ENCODE measurements at regions not wholly inside any gene's neighbourhood (a gene's known extent, or its start where the extent isn't known, plus 50 kb on each side); places are given as distances from the start of the nearest gene placed in this dataset.

- Mint-ChIP-seq H3K9me3 (no peaks in the 10 kb centered on the region), H3K4me1 (no peaks in the 10 kb centered on the region), H3K27ac (no peak overlapping the region), H3K36me3 (no peaks in the 10 kb centered on the region), H3K27me3 (peaks cover 6% of the 10 kb centered on the region), H3K4me3 (no peak overlapping the region)
- no peak for DNase-seq
- ATAC-seq (ENCODE audit: low read depth), result no peak
- POLR2A ChIA-PET, result no interaction called here
Measured at GRCh38 chr3:17974206-17974841, 231.9 kb upstream of the TBC1D5 start.

GRCh38 chr3:17972959-17973906 is 230.8 kb upstream of the TBC1D5 start:
- no peaks in the 10 kb centered on the region for H3K27me3 Mint-ChIP-seq
- no peak for DNase-seq
- no peak overlapping the region for H3K27ac Mint-ChIP-seq
- H3K4me1 Mint-ChIP-seq, result no peaks in the 10 kb centered on the region
- H3K4me3 Mint-ChIP-seq, result no peak overlapping the region
- ATAC-seq (ENCODE audit: low read depth), result no peak
- no peaks in the 10 kb centered on the region for H3K36me3 Mint-ChIP-seq
- POLR2A ChIA-PET, result no interaction called here
- no peaks in the 10 kb centered on the region for H3K9me3 Mint-ChIP-seq

- no peaks in the 10 kb centered on the region for H3K4me1 Mint-ChIP-seq
- ATAC-seq (ENCODE audit: low read depth) (no peak), DNase-seq (no peak)
- POLR2A ChIA-PET, result no interaction called here
- peaks cover under 1% of the 10 kb centered on the region for H3K27me3 Mint-ChIP-seq
- H3K36me3 Mint-ChIP-seq, result no peaks in the 10 kb centered on the region
- H3K9me3 Mint-ChIP-seq, result no peaks in the 10 kb centered on the region
- no peak overlapping the region for H3K4me3 Mint-ChIP-seq
- H3K27ac Mint-ChIP-seq, result no peak overlapping the region
Measured at GRCh38 chr3:17972476-17972875, 230.0 kb upstream of the TBC1D5 start.

- no peak for DNase-seq
- no peak overlapping the region for H3K27ac Mint-ChIP-seq
- no peak overlapping the region for H3K4me3 Mint-ChIP-seq
- H3K27me3 Mint-ChIP-seq, result peaks cover 2% of the 10 kb centered on the region
- no peak for ATAC-seq (ENCODE audit: low read depth)
- no peaks in the 10 kb centered on the region for H3K36me3 Mint-ChIP-seq
- POLR2A ChIA-PET, result no interaction called here
- no peaks in the 10 kb centered on the region for H3K4me1 Mint-ChIP-seq
- H3K9me3 Mint-ChIP-seq, result no peaks in the 10 kb centered on the region
Measured at GRCh38 chr3:17972030-17972429, 229.6 kb upstream of the TBC1D5 start.

- Mint-ChIP-seq H3K27ac (no peak overlapping the region), H3K36me3 (no peaks in the 10 kb centered on the region), H3K4me1 (no peaks in the 10 kb centered on the region), H3K27me3 (peaks cover 2% of the 10 kb centered on the region), H3K9me3 (no peaks in the 10 kb centered on the region), H3K4me3 (no peak overlapping the region)
- DNase-seq, result no peak
- ATAC-seq (ENCODE audit: low read depth), result no peak
- POLR2A ChIA-PET, result no interaction called here
Measured at GRCh38 chr3:17969985-17970568, 227.6 kb upstream of the TBC1D5 start.

- H3K4me1 Mint-ChIP-seq, result no peaks in the 10 kb centered on the region
- H3K4me3 Mint-ChIP-seq, result no peak overlapping the region
- ATAC-seq (ENCODE audit: low read depth) (no peak), DNase-seq (no peak)
- no peaks in the 10 kb centered on the region for H3K9me3 Mint-ChIP-seq
- H3K27me3 Mint-ChIP-seq, result peaks cover 2% of the 10 kb centered on the region
- no peaks in the 10 kb centered on the region for H3K36me3 Mint-ChIP-seq
- POLR2A ChIA-PET, result no interaction called here
- no peak overlapping the region for H3K27ac Mint-ChIP-seq
Measured at GRCh38 chr3:17969244-17969643, 226.8 kb upstream of the TBC1D5 start.

GRCh38 chr3:17967953-17968607 is 225.6 kb upstream of the TBC1D5 start:
- Mint-ChIP-seq H3K9me3 (peaks cover 1% of the 10 kb centered on the region), H3K4me1 (peaks cover 3% of the 10 kb centered on the region), H3K27me3 (peaks cover 2% of the 10 kb centered on the region), H3K27ac (no peak overlapping the region), H3K4me3 (no peak overlapping the region), H3K36me3 (no peaks in the 10 kb centered on the region)
- ATAC-seq (ENCODE audit: low read depth), result no peak
- DNase-seq, result no peak
- POLR2A ChIA-PET, result no interaction called here

GRCh38 chr3:17967111-17967510 is 224.7 kb upstream of the TBC1D5 start:
- H3K4me1 Mint-ChIP-seq, result peaks cover 3% of the 10 kb centered on the region
- peaks cover 2% of the 10 kb centered on the region for H3K27me3 Mint-ChIP-seq
- POLR2A ChIA-PET, result no interaction called here
- H3K9me3 Mint-ChIP-seq, result peaks cover 1% of the 10 kb centered on the region
- peaks cover 2% of the 10 kb centered on the region for H3K36me3 Mint-ChIP-seq
- no peak overlapping the region for H3K27ac Mint-ChIP-seq
- no peak overlapping the region for H3K4me3 Mint-ChIP-seq
- DNase-seq (no peak), ATAC-seq (ENCODE audit: low read depth) (no peak)

- POLR2A ChIA-PET, result no interaction called here
- H3K36me3 Mint-ChIP-seq, result peaks cover 2% of the 10 kb centered on the region
- H3K4me1 Mint-ChIP-seq, result peaks cover 3% of the 10 kb centered on the region
- ATAC-seq (ENCODE audit: low read depth) (no peak), DNase-seq (no peak)
- H3K27ac Mint-ChIP-seq, result no peak overlapping the region
- H3K4me3 Mint-ChIP-seq, result no peak overlapping the region
- H3K9me3 Mint-ChIP-seq, result peaks cover 1% of the 10 kb centered on the region
- H3K27me3 Mint-ChIP-seq, result peaks cover 2% of the 10 kb centered on the region
Measured at GRCh38 chr3:17965331-17965730, 222.9 kb upstream of the TBC1D5 start.

GRCh38 chr3:17964108-17964507 is 221.7 kb upstream of the TBC1D5 start:
- ATAC-seq (ENCODE audit: low read depth), result peak; percentile 68
- peaks cover 2% of the 10 kb centered on the region for H3K36me3 Mint-ChIP-seq
- no peak overlapping the region for H3K27ac Mint-ChIP-seq
- no peak overlapping the region for H3K4me3 Mint-ChIP-seq
- peaks cover 2% of the 10 kb centered on the region for H3K27me3 Mint-ChIP-seq
- no peak for DNase-seq
- H3K9me3 Mint-ChIP-seq, result peaks cover 1% of the 10 kb centered on the region
- POLR2A ChIA-PET, result no interaction called here
- peaks cover 3% of the 10 kb centered on the region for H3K4me1 Mint-ChIP-seq

GRCh38 chr3:17955411-17955810 is 213.0 kb upstream of the TBC1D5 start:
- POLR2A ChIA-PET, result no interaction called here
- Mint-ChIP-seq H3K4me3 (no peak overlapping the region), H3K27ac (no peak overlapping the region), H3K27me3 (peaks cover 7% of the 10 kb centered on the region), H3K9me3 (peaks cover 16% of the 10 kb centered on the region), H3K4me1 (no peaks in the 10 kb centered on the region), H3K36me3 (peaks cover 2% of the 10 kb centered on the region)
- ATAC-seq (ENCODE audit: low read depth), result no peak
- DNase-seq, result no peak

GRCh38 chr3:17954801-17955200 is 212.4 kb upstream of the TBC1D5 start:
- Mint-ChIP-seq H3K9me3 (peaks cover 16% of the 10 kb centered on the region), H3K27ac (no peak overlapping the region), H3K36me3 (peaks cover 3% of the 10 kb centered on the region), H3K4me1 (no peaks in the 10 kb centered on the region), H3K4me3 (no peak overlapping the region), H3K27me3 (peaks cover 7% of the 10 kb centered on the region)
- ATAC-seq (ENCODE audit: low read depth), result no peak
- POLR2A ChIA-PET, result no interaction called here
- DNase-seq, result no peak

- H3K4me3 Mint-ChIP-seq, result no peak overlapping the region
- H3K27me3 Mint-ChIP-seq, result peaks cover 7% of the 10 kb centered on the region
- ATAC-seq (ENCODE audit: low read depth), result no peak
- DNase-seq, result no peak
- H3K36me3 Mint-ChIP-seq, result peaks cover 4% of the 10 kb centered on the region
- peaks cover 26% of the 10 kb centered on the region for H3K9me3 Mint-ChIP-seq
- POLR2A ChIA-PET, result no interaction called here
- H3K27ac Mint-ChIP-seq, result no peak overlapping the region
- no peaks in the 10 kb centered on the region for H3K4me1 Mint-ChIP-seq
Measured at GRCh38 chr3:17951241-17951640, 208.8 kb upstream of the TBC1D5 start.

Data from activated naive CD8-positive, alpha-beta T cell treated with anti-CD3 and anti-CD28 coated beads, Interleukin-2, amount 10 ng/mL, durations not matched to agents 7 days and 5 days (primary cell).